ENCODE measurements at regions not wholly inside any gene's neighbourhood (a gene's known extent, or its start where the extent isn't known, plus 50 kb on each side); places are given as distances from the start of the nearest gene placed in this dataset.
"Not testable (repeated sequence)": the region's sequence is repeated elsewhere in the genome, so short reads cannot be mapped to it uniquely, and the experiment has no call there.

- no peak for DNase-seq (ENCODE audit: low spot score)
These were observed 478.0 kb upstream of the KLF6 start for GRCh38 chr10:4262870-4263600.

- no peak for DNase-seq (ENCODE audit: low spot score)
These were observed 477.4 kb upstream of the KLF6 start for GRCh38 chr10:4262449-4262848.

GRCh38 chr10:4260483-4261124 is 475.6 kb upstream of the KLF6 start:
- DNase-seq (ENCODE audit: low spot score) = no peak

GRCh38 chr10:4257939-4258465 is 473.0 kb upstream of the KLF6 start:
- no peak for DNase-seq (ENCODE audit: low spot score)

GRCh38 chr10:4256971-4257370 is 472.0 kb upstream of the KLF6 start:
- no peak for DNase-seq (ENCODE audit: low spot score)

GRCh38 chr10:4255751-4256150 is 470.7 kb upstream of the KLF6 start:
- DNase-seq (ENCODE audit: low spot score) = no peak

- DNase-seq (ENCODE audit: low spot score) = no peak
These were observed 469.3 kb upstream of the KLF6 start for GRCh38 chr10:4254101-4254994.

- DNase-seq (ENCODE audit: low spot score) = no peak
These were observed 467.7 kb upstream of the KLF6 start for GRCh38 chr10:4252701-4253100.

- DNase-seq (ENCODE audit: low spot score) = no peak
These were observed 465.5 kb upstream of the KLF6 start for GRCh38 chr10:4250587-4250887.

- no peak for DNase-seq (ENCODE audit: low spot score)
These were observed 465.0 kb upstream of the KLF6 start for GRCh38 chr10:4249841-4250586.

- DNase-seq (ENCODE audit: low spot score) = no peak
These were observed 462.4 kb upstream of the KLF6 start for GRCh38 chr10:4247379-4247778.

GRCh38 chr10:4246881-4247358 is 461.9 kb upstream of the KLF6 start:
- DNase-seq (ENCODE audit: low spot score) = no peak

- no peak for DNase-seq (ENCODE audit: low spot score)
These were observed 458.6 kb upstream of the KLF6 start for GRCh38 chr10:4243651-4244050.

- no peak for DNase-seq (ENCODE audit: low spot score)
These were observed 458.2 kb upstream of the KLF6 start for GRCh38 chr10:4243169-4243568.

- no peak for DNase-seq (ENCODE audit: low spot score)
These were observed 457.6 kb upstream of the KLF6 start for GRCh38 chr10:4242561-4243035.

GRCh38 chr10:4241724-4242345 is 456.8 kb upstream of the KLF6 start:
- no peak for DNase-seq (ENCODE audit: low spot score)

GRCh38 chr10:4240608-4241197 is 455.7 kb upstream of the KLF6 start:
- DNase-seq (ENCODE audit: low spot score) = no peak

GRCh38 chr10:4239186-4239585 is 454.2 kb upstream of the KLF6 start:
- DNase-seq (ENCODE audit: low spot score) = no peak

- DNase-seq (ENCODE audit: low spot score) = not testable (repeated sequence)
These were observed 451.9 kb upstream of the KLF6 start for GRCh38 chr10:4236905-4237304.

GRCh38 chr10:4234661-4235060 is 449.7 kb upstream of the KLF6 start:
- DNase-seq (ENCODE audit: low spot score) = no peak

GRCh38 chr10:4231439-4231838 is 446.4 kb upstream of the KLF6 start:
- no peak for DNase-seq (ENCODE audit: low spot score)

Data from iPS-NIHi11 (cell line).